Activated CD4-positive, alpha-beta T cell treated with anti-CD3 and anti-CD28 coated beads, Interleukin-2, amount 50 U/mL, for 24 hours (primary cell): ENCODE measurements at regions not wholly inside any gene's neighbourhood (a gene's known extent, or its start where the extent isn't known, plus 50 kb on each side); places are given as distances from the start of the nearest gene placed in this dataset.

Experiments used
- DNase-seq, 2 donors: peaks; one replicate each; pipeline ENCODE4 v3.0.0-alpha.2; 2020; ENCODE audit warnings: low read depth in 1 of 2, low spot score in 1 of 2

DNA sequence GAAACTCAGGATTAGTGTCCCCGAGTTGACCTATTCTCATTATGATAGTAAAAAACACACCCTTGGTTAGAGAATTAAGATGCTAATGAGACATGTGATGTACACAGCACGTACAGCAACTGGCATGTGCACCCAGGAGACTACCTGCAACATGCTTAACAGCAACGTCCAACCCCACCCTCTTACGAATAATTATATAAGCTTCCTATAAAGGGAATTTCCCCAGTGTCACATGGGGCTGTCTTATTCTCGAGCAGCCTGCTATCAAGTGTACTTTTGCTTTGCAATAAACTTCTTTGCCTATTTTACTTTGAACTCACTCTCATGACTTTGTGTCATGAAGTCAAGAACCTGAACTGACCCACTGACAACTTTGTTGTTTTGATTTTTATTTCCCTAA is 62.4 kb upstream of the PMFBP1 start:
- no peak for DNase-seq

DNA sequence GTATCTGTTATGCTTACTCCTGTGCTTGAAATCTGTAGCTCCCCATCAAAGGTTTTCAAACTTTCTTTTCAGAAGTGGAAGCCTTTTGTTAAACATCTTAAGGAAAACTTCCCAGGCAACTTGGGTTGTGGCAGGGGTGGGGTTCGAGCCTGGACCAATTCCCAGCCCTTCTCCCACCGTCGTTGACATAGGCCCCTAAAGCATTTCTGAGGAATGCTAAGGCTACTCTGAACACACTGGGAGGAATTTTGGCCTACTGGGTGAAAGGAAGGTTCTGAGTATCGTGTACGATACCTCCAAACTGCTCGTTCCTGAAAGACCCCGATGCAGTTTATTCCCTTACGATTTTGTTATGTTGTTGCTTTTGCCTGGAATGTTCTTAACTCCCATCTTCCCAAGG is 56.1 kb upstream of the PMFBP1 start:
- DNase-seq, result no peak

DNA sequence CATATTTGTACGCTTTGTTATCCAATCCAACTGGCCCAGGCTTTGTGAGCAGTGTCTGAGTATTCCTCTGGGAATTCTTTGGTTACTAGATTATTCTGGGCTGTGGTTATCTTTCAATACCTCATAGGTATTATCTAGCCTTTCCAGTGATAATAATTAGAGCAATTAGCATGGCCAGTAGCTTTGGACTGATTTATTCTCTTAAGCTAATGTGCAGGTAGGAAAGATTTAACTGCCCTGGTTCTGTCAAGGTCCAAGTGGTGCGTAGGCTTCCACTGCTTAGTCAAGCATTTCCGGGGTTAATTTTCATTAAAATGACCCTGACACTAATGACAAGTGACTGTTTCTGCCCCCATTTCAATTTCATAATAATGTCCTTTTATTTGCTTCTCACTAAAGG is 54.2 kb upstream of the PMFBP1 start:
- DNase-seq, result no peak

DNA sequence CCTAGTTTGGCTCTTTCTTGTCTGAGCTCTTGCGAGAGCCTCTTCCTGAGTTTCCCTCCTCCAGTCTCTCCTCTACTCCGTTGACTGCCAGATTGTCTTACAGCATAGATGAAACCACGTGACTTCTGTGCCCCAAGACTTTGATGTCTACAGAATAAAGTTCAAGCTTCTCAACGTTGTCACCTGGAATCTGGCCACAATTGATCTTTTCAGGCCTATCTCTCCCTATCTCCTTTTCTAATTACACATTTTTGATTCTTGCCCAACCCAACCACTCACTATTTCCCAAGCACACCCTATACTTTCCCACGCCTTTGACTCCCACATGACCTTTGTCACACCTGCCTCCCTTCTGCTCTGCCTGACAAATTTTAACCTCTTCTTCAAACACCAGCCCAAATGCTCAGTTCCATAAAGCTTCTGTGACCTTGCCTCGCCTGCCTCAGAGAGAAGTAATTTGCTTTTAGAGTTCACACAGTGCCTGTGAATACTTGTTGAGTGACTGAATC is 52.4 kb upstream of the PMFBP1 start:
- DNase-seq, result no peak

DNA sequence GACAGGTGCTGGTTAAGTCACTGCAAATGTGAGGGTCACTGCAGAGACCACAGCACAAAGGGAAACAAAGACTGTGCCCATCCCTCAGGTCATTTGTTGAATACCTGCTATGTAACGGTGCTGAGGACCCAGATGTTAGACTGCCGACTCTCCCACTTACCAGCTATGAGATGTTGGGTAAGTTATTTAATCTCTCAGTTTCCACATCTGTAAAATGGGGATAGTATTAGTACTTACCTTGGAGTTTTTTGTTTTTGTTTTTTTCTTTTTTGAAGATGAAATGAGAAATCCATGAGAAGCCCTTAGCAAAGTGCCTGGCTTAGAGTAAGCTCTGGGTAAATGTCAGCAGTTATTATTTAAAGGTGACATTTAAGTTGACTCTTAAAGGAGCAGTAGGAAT is 50.5 kb upstream of the PMFBP1 start:
- DNase-seq, result no peak
